Pons (tissue), 1 donor: ENCODE measurements at regions not wholly inside any gene's neighbourhood (a gene's known extent, or its start where the extent isn't known, plus 50 kb on each side); places are given as distances from the start of the nearest gene placed in this dataset.
"Not testable (repeated sequence)": the region's sequence is repeated elsewhere in the genome, so short reads cannot be mapped to it uniquely, and the experiment has no call there.

Experiments used
- DNase-seq: peaks from one replicate; pipeline ENCODE4 v3.0.0-alpha.2; 2016; ENCODE audit warnings: low spot score

GRCh38 chr12:91887957-91888356 lies 257.7 kb downstream of the BTG1 start:
- DNase-seq: no peak

- no peak for DNase-seq
Observed at GRCh38 chr12:91885851-91886731, 259.6 kb downstream of the BTG1 start.

GRCh38 chr12:91884230-91884629 lies 261.4 kb downstream of the BTG1 start:
- DNase-seq: no peak

DNA sequence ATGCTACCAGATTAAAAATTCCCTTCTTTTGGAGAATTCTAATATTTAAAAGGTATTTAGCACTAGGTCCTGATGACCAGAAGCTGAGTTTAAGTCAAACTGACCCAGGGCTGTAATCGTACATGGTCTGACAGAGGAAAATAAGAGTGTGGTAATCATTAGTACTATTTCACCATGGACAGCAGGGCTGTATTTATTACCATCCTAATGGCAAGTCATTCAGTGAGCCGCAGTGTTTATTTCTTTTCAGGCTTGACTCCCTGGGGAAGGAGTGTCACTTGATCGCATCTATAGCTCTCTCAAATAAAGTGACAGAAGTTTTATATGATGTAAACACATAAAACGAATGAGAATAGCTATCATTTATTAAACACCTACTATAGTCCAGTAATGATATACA lies 261.8 kb downstream of the BTG1 start:
- DNase-seq: no peak

GRCh38 chr12:91882910-91883309 lies 262.7 kb downstream of the BTG1 start:
- no peak for DNase-seq

- no peak for DNase-seq
Observed at GRCh38 chr12:91880528-91880927, 265.1 kb downstream of the BTG1 start.

GRCh38 chr12:91877456-91878235 lies 268.0 kb downstream of the BTG1 start:
- DNase-seq: no peak

DNA sequence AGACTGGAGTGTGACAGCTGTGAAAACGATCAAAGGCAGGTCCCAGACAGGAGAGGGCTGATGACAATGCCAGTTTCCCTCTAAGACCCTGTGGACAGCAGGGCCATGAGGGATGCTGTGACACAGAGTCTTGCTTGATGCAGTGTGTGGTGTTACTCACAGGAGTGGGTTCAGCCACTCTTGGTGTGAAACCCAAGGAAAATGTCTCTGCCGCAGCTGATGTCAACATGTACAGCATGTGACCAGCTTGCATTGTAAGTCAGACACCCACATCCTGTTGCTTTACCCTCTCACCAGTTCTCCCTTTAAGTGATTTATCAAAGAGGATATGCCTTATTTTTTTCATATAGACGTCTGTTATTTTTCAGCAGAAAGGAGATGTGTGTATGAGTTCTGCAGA lies 268.6 kb downstream of the BTG1 start:
- DNase-seq: peak; percentile 67

DNA sequence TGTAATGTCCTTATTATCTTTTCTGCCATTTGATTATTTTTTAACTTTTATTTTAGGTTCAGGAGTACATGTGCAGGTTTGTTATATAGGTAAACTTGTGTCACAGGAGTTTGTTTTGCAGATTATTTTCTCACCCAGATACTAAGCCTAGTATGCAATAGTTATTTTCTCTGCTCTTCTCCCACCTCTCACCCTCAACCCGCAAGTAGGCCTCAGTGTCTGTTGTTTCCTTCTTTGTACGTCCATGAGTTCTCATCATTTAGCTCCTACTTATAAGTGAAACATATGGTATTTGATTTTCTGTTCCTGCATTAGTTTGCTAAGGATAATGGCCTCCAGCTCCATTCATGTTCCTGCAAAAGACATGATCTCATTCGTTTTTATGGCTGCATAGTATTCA lies 270.0 kb downstream of the BTG1 start:
- DNase-seq: not testable (repeated sequence)

DNA sequence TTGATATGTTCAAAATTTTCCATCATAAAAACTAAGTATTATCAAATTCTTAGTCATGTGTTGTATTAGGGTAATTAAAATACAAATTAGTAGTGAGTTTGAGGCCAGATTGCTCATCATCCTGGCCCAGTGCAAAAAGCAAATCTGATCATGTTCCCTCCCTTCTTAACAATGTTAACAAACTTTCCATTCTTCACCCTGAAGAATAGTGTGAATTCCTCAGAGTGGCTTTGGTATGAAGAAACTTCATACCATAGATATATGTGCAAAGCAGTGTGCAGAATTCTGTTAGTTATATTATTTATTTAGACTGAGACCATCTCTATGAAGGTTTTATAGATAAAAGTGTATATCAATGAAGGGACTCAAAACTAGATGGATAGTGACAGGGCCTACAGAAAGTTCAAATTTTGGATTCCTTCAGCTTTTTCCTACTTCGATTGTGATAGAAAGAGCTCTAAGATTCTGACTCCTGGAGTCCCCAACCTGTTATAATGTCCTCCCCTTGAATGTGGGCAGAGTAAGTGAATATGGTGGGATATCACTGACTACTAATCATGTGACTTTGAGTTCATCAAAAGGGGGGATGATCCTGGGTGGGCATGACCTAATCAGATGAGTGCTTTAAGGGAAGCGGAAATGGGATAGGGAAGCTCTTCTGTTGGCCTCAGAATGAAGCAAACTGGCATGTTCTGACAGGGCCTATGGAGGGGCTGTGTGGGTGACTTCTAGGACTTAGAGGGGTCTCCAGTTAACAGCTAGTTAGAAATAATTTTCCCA lies 271.4 kb downstream of the BTG1 start:
- no peak for DNase-seq

DNA sequence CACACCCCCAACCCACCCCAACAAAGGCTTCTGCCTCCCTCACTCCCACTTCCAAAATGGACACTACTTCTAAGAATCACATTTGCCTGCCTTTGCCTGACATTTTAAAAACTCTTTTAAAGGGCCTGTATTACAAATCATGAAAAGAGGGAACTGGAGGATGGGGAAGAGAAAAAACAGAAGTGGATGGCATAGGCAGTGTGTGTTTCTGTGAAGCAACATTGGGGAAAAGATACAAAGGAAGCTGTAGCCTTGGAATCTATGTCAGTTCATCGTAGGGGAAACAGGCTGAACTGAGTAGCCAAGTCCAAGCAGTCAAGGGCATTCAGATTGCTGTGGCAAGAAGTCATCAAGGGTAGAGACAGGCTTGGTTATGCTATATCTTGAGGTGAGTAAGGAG lies 273.9 kb downstream of the BTG1 start:
- DNase-seq: peak; percentile 71

- no peak for DNase-seq
Observed at GRCh38 chr12:91870872-91871707, 274.6 kb downstream of the BTG1 start.

DNA sequence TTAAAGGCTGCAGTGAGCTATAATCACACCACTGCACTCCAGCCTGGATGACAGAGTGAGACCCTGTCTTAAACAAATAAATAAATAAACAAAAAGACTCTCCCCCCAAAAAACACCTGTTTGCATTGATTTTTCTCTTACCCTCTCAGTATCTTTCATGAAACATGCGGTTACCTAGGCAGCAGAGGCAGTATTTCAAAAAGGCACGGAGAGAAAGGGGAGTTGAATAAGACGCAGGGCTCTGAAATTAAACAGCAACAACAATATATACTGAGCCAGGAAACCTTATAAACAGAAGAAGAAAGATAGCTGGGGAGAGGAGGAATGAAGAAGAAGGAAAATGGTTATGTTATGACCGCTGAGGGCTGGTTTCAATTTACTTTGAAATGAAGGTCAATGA lies 277.6 kb downstream of the BTG1 start:
- no peak for DNase-seq

DNA sequence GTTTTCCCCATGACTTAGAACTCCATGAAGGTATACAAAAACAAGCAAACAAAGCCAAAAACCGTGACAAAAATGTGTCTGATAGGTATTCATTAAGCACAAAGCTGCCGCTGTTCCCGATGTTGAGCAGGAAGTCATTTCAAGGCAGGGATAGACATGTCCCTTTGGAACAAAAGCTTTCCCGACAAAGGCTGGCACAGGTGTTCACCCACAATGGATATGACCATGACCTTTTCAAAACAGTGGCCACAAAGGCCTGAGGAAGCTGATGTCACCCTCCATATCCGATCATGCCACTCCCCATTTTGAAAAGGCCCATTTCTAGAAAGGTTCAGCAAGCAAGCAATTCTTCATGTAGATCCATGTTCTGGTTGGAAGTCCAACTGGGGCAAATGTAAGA lies 279.1 kb downstream of the BTG1 start:
- no peak for DNase-seq

DNA sequence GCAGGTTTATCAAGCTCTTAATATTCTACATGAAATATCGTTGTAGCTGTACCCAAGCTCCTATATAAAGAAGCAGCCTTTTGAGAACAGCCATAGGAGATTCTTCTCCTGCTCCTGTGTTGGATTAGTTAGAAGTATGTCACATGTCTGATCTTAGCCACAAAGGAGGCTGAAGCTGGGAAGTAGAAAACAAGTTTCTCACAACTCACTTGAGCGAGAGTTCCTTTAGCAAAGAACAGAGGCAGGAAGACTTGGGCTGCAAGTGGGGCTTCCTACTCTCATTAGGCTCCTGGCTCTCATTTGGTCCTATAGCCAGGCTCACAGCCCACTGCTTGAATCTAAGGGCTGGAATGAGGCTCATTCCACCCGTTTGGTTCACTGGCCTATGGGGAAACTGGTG lies 281.9 kb downstream of the BTG1 start:
- no peak for DNase-seq

- DNase-seq: no peak
Observed at GRCh38 chr12:91861554-91861953, 284.1 kb downstream of the BTG1 start.

DNA sequence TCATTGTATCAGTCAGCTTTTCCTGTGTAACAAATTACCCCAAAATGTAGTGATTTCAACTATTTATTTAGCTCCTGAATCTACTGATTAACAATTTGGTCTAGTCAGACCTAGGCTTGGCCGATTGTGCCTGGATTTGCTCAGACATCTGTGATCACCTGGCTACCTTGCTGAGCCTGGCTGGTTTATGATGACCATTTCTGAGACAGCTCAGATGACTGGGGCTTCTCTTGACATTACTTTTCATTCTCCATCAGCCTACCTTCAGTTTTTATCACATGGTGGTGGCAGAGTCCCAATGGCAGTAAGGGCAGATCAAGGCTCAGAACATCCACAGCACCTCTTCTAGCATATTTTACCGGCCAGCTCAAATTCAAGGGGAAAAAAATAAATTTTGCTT lies 286.3 kb downstream of the BTG1 start:
- no peak for DNase-seq

- no peak for DNase-seq
Observed at GRCh38 chr12:91857813-91858542, 287.7 kb downstream of the BTG1 start.

- peak; percentile 17 for DNase-seq
Observed at GRCh38 chr12:91854725-91855124, 290.9 kb downstream of the BTG1 start.

DNA sequence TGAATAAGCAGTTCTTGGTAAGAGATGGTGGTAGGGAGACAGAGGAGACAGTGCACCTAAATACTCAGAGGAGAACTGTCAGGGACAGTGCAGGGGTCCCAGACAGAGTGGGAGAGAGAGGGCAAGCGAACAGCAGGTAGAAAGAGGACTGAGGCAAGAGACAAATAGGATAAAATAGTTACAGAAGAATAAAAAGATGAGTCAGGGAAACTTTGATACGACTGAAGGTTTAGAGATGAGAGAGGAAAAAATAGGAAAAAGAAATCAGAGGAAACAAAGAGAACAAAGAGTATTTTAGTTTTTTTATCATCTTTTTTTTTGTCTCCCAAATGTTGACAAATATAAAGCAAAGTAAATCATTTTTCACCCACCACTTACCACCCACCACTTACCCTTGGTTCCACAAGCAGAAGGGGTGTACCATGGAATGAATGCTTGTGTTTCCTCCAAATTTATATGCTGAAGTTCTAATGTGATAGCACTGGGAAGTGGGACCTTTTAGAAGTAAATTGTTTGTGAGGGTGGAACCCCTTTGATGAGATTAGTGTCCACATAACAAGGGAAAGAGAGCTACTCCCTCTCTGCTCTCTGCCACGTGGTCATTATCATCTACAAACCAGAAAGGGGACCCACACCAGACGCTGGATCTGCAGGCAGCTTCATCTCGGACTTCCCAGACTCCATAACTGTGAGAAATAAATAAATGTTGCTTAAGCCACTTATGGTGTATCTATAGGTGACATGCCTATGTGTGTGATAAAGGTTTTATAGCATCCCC lies 292.1 kb downstream of the BTG1 start:
- no peak for DNase-seq
